ENCODE measurements at regions not wholly inside any gene's neighbourhood (a gene's known extent, or its start where the extent isn't known, plus 50 kb on each side); places are given as distances from the start of the nearest gene placed in this dataset. TPM values are rescaled to one million over a fixed set of nuclear protein-coding genes. Genes with fewer than 3 reads are reported as not detected.

Small RNAs in the stretch of these regions (small RNA-seq; reads per million reads assigned to genes)
- not detected for gene RNU7-62P
